Panc1 (cell line): ENCODE measurements at regions not wholly inside any gene's neighbourhood (a gene's known extent, or its start where the extent isn't known, plus 50 kb on each side); places are given as distances from the start of the nearest gene placed in this dataset.

Source experiments
- ATAC-seq: fragments of 200-7000 bp; cut with Tn5 transposase; 2 replicates; pipeline ENCODE4 v1.9.1; 2020; ENCODE audit warnings: mild to moderate bottlenecking, moderate library complexity
- BruUV-seq: library from RNA; stranded (reverse); fragments of 400-500 nt; replicated peaks from 2 replicates; lab custom pipeline; 2021; lab: Mats Ljungman, UMichigan
- CTCF ChIA-PET: fragments of 300-600 bp; sonication (Branson Sonifier 250); formaldehyde crosslinking; loops from one replicate; lab custom pipeline; 2022; ENCODE audit warnings: antibody characterized with exemption; lab: Charles Lee
- POLR2A ChIA-PET: fragments of 300-600 bp; sonication (Branson Sonifier 250); formaldehyde crosslinking; loops from one replicate; lab custom pipeline; 2022; ENCODE audit warnings: antibody characterized with exemption; lab: Charles Lee
- DNase-seq: peaks from one replicate; pipeline ENCODE4 v3.0.0-alpha.2; 2010; ENCODE audit warnings: low read depth, low spot score
- H3K27ac ChIP-seq: 2 replicates; pipeline ENCODE4 v1.5.1; 2011; ENCODE audit warnings: mild to moderate bottlenecking, low read length, inconsistent platforms
- H3K27me3 ChIP-seq: fragments of 200-500 bp; sonication (Bioruptor generic); 2 replicates; pipeline ENCODE4 v1.6.0; 2014; ENCODE audit warnings: low read length, inconsistent platforms; ENCODE audit not compliant: control insufficient read depth, insufficient read depth
- H3K36me3 ChIP-seq: fragments of 200-500 bp; sonication (Bioruptor generic); 2 replicates; pipeline ENCODE4 v1.5.1; 2014; ENCODE audit warnings: inconsistent platforms, mild to moderate bottlenecking, low read length, moderate library complexity; ENCODE audit not compliant: control insufficient read depth, insufficient read depth
- H3K4me1 ChIP-seq: 2 replicates; pipeline ENCODE4 v1.5.1; 2011; ENCODE audit warnings: inconsistent platforms, mild to moderate bottlenecking, low read length, moderate library complexity; ENCODE audit not compliant: control insufficient read depth, insufficient read depth
- H3K4me3 ChIP-seq, 2 experiments: 2 replicates each; pipeline ENCODE4 v1.5.1; 2011 to 2012; ENCODE audit warnings: low read depth in 2 of 2, low read length in 2 of 2, mild to moderate bottlenecking in 2 of 2, inconsistent platforms in 1 of 2, moderate library complexity in 1 of 2
- H3K9me3 ChIP-seq: fragments of 200-500 bp; sonication (Bioruptor generic); 2 replicates; pipeline ENCODE4 v1.5.1; 2014; ENCODE audit warnings: low read depth, mild to moderate bottlenecking, inconsistent platforms, low read length, moderate library complexity; ENCODE audit not compliant: control insufficient read depth, insufficient read depth
- CTCF ChIP-seq: fragments of 450-650 bp; IDR thresholded peaks from 2 replicates; pipeline ENCODE4 v1.5.1; 2017; ENCODE audit warnings: mild to moderate bottlenecking
- POLR2AphosphoS5 ChIP-seq: IDR thresholded peaks from 2 replicates; pipeline ENCODE4 v1.6.1; 2012; ENCODE audit warnings: mild to moderate bottlenecking, low read depth, low read length, moderate library complexity
- REST ChIP-seq, 2 experiments: IDR thresholded peaks; 2 replicates each; pipeline ENCODE4 v1.6.1; 2011 to 2012; ENCODE audit warnings: low read depth in 2 of 2, control low read depth in 1 of 2, low read length in 1 of 2, mild to moderate bottlenecking in 1 of 2, moderate library complexity in 1 of 2; ENCODE audit not compliant: insufficient read depth in 1 of 2
- SIN3A ChIP-seq: IDR thresholded peaks from 2 replicates; pipeline ENCODE4 v1.6.1; 2012; ENCODE audit warnings: low read depth, mild to moderate bottlenecking, low read length, moderate library complexity, borderline replicate concordance; ENCODE audit not compliant: insufficient read depth
- TCF7L2 ChIP-seq: IDR thresholded peaks from 2 replicates; pipeline ENCODE4 v1.6.1; 2011; ENCODE audit warnings: mild to moderate bottlenecking, low read depth, low read length, inconsistent platforms
- in situ Hi-C: cut with HindIII; loops from 2 replicates; pipeline ENCODE4 v1.10.0; 2016; ENCODE audit warnings: low sequenced_read_pairs, low pct_unique_long_range_greater_than_20kb
- intact Hi-C: fragments of 100-400 bp; cut with micrococcal nuclease; formaldehyde crosslinking; loops from one replicate; pipeline ENCODE4 v1.10.0; 2022; ENCODE audit not compliant: unreplicated experiment

- Histone ChIP-seq H3K27me3 (no peaks in the 10 kb centered on the region), H3K9me3 (no peaks in the 10 kb centered on the region), H3K4me3 (no peak overlapping the region), H3K4me1 (no peaks in the 10 kb centered on the region), H3K36me3 (no peaks in the 10 kb centered on the region), H3K27ac (no peak overlapping the region)
- DNase-seq: no peak
- no peak for TF ChIP-seq REST (IDR thresholded peaks at IDR 0.05; ENCODE audit: insufficient read depth in 1 of 2, low read depth in 2 of 2, low read length in 1 of 2)
- no peak for TF ChIP-seq POLR2AphosphoS5
- TF ChIP-seq CTCF: no peak
- no peak for TF ChIP-seq TCF7L2
- no peak for TF ChIP-seq SIN3A
- intact Hi-C loops (loop anchor here (10.0 kb wide), 1 partner anchor 552 kb away; no protein-coding TSS in a partner anchor), in situ Hi-C loops (no loop called here)
- POLR2A ChIA-PET: no interaction called here
- ATAC-seq: no peak
- CTCF ChIA-PET: no interaction called here
- no TSS peak for BruUV-seq
Observed at GRCh38 chr2:212682937-212683336, 144.3 kb upstream of the ERBB4 start.

- no peak for DNase-seq
- TF ChIP-seq SIN3A (no peak), TCF7L2 (no peak), REST (IDR thresholded peaks at IDR 0.05; ENCODE audit: insufficient read depth in 1 of 2, low read depth in 2 of 2, low read length in 1 of 2) (no peak), CTCF (no peak), POLR2AphosphoS5 (no peak)
- no peaks in the 10 kb centered on the region for H3K36me3 ChIP-seq
- H3K4me3 ChIP-seq: no peak overlapping the region
- H3K27me3 ChIP-seq: no peaks in the 10 kb centered on the region
- POLR2A ChIA-PET: no interaction called here
- no peaks in the 10 kb centered on the region for H3K9me3 ChIP-seq
- H3K4me1 ChIP-seq: no peaks in the 10 kb centered on the region
- intact Hi-C loops: no loop called here
- no TSS peak for BruUV-seq
- ATAC-seq: no peak
- H3K27ac ChIP-seq: no peak overlapping the region
- in situ Hi-C loops: no loop called here
- CTCF ChIA-PET: no interaction called here
Observed at GRCh38 chr2:212677466-212677865, 138.9 kb upstream of the ERBB4 start.
